HG02763 (cell line): ENCODE measurements at regions not wholly inside any gene's neighbourhood (a gene's known extent, or its start where the extent isn't known, plus 50 kb on each side); places are given as distances from the start of the nearest gene placed in this dataset.

Source experiments
- ATAC-seq: cut with Tn5 transposase; IDR thresholded peaks from one replicate; pipeline ENCODE4 v1.9.1; 2021; ENCODE audit warnings: mild to moderate bottlenecking, moderate library complexity; ENCODE audit not compliant: unreplicated experiment

DNA sequence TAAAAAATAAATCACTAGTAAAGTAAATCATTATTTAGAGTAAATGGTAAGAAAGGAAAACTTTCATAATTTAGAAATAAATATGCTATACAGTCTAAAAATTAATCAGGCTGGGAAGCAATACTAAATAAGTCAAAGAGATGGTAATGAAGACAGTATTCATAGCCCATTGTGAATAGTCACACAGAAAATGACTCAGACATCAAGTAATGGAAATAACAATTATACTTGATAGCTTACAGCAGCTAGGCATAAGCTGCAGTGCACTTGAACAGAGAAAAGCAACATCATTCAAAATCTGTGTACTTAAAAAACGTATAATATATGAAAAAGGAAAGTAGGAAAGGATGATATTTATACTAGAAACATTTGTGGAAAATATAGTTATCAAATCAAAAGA is 642.5 kb upstream of the GNPDA2 start:
- no peak for ATAC-seq

DNA sequence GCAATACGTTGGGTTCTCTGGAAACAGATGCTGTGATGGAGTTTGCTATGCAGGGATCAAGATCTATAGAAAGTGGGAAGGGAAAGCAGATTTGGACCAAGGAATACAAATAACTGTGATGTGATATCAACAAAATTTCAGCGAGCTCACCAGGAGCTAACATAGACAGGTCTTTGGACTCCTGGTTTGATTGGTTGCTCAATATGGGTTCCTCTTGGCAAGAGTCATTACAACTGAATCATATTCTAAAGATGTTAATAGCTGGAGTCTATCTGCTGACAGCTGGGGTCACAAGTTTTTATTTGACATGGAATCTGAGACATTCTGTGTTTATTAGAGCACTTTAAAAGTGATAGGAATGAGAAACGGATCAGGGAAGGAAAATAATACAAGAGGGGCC is 637.6 kb upstream of the GNPDA2 start:
- no peak for ATAC-seq

- no peak for ATAC-seq
Measured at GRCh38 chr4:45358573-45359506, 632.5 kb upstream of the GNPDA2 start.

DNA sequence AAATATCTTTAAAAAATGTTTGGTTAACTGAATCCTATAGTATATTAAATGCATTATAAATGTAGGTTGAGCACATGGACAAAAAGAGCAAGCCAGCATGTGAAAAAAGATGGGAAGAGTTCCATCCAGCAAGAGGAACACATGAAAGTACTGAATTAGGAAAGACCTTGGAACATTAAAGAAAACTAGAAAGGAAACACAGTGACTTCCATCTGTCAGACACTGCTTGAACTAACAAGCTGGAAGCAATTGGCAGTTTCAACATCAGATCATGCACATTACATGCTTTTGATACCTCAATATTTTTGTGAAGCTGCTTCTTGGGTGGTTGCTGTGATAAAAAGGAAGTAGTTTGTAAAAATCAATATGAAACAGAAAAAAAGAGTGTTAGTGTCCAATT is 626.8 kb upstream of the GNPDA2 start:
- ATAC-seq, result no peak

DNA sequence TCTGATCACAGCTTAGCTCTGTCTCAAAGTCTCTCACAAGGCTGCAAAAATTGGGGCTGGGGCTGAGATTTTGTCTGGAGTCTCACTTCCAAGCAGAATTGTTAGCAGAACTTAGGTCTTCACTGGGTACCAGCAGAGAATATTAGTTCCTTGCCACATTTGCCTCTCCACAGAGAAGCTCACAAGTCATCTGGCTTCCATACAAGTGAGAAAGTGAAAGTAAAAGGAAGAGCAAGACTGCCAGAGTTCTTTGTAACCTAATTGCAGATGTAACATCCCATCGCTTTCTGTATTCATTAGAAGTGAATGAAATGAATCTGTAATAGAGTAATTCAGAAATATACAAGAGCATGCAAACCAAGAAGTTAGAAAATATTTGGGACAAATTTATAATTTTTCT is 624.1 kb upstream of the GNPDA2 start:
- ATAC-seq, result no peak

GRCh38 chr4:45349859-45350258 is 623.5 kb upstream of the GNPDA2 start:
- no peak for ATAC-seq

DNA sequence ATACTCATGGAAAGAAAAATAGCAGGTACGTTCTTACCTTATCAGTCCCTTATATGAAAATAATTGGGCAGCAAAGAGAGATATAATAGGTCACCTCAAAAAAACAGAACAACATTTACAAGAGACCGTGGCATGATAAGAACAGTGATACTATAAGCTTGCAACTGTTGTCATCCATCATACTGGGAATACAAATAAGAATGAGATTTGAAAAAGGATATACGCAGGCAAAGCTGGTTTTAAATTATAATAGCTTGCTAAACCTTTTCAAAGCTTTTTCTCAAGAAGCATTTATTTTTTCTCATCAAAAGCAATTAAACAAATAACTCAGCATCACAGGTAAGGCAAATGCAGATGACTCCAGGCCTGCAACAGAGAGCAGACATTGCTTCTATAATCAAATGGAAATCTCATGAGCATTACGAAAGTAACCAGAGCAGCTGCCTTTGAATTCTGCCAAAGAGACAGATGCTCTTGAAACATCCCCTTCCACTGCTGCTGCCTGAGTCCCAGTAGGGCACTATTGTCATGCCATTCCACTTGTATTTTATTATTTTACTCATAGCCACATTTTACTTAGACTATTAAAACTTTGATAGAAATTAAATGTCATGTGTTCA is 620.6 kb upstream of the GNPDA2 start:
- ATAC-seq, result no peak

DNA sequence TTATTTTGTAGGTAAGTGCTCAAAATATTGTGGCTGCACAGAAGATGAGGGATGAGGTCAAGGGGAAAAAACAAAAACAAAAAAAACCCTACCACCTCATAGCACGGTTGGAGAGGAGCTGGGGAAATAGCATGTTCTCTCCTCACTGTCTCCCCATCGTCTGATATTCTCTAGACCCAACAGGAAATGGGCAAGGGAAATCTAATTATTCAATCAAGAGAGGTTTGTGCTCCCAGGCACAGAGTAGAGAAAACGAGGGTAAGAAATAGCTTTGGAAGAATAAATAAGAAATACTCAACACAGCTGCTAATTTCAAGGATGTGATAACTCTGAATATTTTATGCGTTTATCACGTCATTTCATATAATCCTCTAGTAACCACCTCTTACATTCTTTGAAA is 619.2 kb upstream of the GNPDA2 start:
- no peak for ATAC-seq

DNA sequence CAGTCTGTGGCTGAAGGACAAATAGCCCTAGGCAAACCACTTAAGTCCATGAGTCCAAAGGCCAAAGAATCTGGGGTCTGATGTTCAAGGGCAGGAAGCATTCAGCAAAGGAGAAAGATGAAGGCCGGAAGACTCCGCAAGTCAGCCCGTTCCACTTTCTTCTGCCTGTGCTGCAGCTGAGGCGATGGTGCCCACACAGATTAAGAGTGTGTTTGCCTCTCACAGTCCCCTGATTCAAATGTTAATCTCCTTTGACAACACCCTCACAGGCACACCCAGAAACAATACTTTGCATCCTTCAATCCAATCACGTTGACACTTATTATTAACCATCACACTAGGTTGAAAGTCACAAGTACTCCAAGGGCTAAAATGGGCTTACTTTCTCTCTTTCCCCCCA is 605.4 kb upstream of the GNPDA2 start:
- ATAC-seq, result no peak

DNA sequence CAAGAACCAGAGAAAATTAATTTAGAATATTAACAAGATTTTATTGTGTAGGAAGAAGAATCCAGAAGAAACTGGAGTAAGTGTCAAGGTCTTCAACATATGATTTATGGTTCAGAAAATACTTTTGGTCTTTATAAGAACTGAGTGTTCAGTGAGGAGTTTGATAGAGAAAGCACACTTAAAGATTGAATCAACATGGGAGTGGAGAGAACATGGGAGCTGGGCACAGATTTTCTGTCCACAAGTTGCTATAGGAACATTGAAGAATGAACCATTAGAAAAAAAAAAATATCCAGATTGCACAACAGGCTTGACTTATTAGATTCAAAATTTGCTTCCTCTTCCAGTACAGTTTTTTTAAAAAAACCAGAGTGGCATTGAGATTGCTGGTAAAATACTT is 601.2 kb upstream of the GNPDA2 start:
- ATAC-seq, result no peak

DNA sequence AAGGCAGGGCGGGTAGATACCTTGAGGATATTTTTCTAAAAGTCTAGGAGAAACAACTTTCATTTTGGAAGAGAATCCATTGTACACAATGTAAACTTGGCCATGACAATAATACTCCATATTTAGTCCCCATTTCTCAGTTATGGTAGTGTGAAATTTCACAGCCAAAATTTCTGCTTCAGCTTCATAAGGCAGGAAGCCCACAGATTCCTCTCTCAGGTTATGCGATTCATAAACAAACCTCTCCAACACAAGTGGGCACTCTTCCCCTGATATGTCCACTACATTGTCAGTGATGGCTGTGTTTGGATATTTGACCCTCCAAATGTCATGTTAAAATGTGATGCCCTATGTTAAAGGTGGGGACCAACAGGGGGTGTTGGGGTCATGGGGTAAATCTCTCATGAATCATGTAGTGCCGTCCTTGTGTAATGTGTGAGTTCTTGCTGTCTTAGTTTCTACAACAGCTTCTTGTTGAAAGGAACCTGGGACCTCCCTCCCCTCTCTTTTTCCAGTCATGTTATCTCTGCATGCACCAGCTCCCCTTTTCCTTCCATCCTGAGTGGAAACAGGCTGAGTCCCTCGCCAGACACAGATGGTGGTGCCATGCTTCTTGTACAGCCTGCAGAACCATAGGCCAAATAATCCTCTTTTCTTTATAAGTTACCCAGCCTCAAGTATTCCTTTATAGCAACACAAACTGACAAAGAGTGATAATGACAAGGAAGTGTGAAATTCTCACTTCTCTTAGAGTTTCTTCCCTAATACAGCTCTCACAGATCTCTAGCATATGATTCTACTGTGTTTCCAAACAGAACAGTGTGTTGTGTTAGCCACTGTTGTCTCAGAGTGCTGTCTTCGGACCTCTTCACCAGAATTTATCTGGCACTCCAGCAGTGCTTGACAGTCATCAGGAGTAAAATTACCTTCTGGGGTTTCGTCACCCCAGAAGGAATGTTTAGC is 598.4 kb upstream of the GNPDA2 start:
- ATAC-seq, result no peak

- no peak for ATAC-seq
Measured at GRCh38 chr4:45323453-45324058, 597.2 kb upstream of the GNPDA2 start.

DNA sequence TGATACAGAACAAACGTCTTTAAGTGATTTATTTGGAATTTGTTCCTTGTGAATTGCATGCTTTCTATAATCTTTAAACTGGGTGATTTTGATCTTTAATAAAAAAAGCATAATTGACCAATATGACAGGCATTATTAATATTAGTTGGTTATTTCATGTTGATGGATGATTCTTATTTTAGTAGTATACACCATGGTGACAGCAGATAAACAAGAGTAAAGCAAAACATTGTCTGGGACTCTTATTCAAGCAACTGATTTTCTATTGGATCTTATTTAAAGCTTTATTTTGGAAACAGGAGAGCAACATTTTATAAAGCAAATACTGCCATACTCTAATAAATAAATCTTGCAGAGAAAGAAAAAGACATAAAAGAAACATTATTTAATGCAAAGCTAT is 591.4 kb upstream of the GNPDA2 start:
- ATAC-seq, result no peak

GRCh38 chr4:45317276-45317675 is 590.9 kb upstream of the GNPDA2 start:
- no peak for ATAC-seq

DNA sequence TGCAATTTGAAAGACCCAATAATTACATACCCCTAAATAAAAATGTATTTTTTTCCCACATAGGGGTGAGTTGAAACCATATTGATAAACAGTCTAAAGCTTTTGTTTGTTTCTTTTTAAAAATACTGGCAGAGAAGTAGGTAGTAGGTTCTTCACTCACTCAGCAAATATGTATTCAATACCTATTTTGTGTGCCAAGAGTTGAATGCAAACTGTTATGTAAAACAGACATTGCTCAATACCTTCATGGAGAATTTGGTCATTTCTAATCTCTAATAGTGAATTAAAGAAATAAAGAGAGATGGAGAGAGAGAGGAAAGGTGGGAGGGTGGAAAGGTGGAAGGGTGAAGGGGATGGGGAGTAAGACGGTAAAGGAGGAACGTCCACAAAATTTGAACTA is 589.9 kb upstream of the GNPDA2 start:
- no peak for ATAC-seq

DNA sequence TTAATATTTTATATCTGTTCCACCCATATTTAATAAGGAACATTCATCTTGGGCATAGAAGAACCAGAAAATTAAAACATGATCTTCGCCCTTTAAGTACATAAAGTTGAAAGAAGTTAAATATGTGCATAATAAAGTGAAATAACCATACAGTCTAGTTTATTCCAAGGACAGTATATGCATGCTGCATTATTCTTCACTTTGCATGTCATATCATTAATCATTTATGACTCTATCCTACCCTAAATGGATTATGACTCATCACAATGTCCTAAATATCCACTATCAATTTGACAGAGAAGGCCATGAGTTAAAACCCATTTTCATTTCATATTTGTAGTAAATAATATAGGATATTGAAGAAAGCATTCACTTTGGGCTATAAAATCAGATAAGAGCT is 576.5 kb upstream of the GNPDA2 start:
- no peak for ATAC-seq

- no peak for ATAC-seq
Measured at GRCh38 chr4:45294464-45294863, 568.1 kb upstream of the GNPDA2 start.

GRCh38 chr4:45293335-45293734 is 567.0 kb upstream of the GNPDA2 start:
- ATAC-seq, result no peak

DNA sequence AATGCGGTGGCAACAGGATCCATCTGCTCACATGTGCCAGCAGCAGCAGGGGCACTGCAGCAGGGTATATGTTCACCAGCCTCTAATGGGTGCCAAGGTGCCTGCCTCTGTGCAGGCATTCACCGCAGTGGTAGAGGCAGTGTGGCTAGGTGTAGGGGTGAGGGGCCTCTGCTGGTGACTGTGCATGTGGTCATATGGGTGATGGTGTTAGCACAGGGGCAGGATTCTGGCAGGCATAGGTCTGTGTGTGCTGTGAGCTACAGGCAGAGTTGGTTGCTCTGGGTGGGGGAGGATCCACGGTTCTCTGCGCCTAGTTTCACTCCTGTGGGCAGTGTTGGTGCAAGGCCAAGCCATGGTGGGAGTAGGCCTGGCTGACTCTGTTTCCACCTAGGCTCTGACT is 566.5 kb upstream of the GNPDA2 start:
- ATAC-seq, result no peak

DNA sequence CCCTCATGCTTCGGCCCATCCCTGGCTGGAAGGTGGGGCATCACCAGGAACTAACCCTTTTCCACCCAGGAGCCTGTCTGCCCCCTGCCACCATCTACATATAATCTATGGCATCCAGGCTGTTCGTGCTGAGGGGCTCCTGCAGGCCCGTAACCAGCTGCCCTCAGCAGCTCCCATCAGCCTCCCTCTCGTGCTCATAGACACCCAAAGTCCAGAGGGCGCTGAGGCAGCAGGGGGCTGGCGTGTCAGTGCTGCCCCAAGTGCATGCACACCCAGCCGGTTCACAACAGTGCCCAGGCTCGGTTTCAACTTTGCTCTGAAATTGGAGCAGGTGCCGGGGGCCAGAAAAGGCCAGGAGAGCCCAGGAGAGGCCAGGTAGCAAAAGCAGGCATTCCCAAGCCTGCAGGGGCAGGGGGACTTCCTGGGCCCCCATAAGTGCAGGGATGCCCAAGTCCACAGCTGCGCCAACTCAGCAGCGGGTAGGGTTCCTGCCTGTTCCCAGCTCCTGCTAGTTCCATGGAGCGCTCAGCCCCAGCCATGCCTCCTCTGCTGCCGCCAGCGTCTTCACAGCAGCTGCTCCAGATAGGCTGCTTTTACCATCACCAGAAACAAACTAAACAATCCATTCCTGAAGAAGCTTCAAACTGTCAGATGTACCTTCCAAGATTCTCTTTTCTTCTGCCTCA is 558.2 kb upstream of the GNPDA2 start:
- ATAC-seq, result no peak
